GM19240 (cell line): ENCODE measurements at regions not wholly inside any gene's neighbourhood (a gene's known extent, or its start where the extent isn't known, plus 50 kb on each side); places are given as distances from the start of the nearest gene placed in this dataset.

Source experiments
- DNase-seq: peaks from one replicate; pipeline ENCODE4 v3.0.0; 2011; ENCODE audit warnings: low spot score; ENCODE audit not compliant: insufficient read length

DNA sequence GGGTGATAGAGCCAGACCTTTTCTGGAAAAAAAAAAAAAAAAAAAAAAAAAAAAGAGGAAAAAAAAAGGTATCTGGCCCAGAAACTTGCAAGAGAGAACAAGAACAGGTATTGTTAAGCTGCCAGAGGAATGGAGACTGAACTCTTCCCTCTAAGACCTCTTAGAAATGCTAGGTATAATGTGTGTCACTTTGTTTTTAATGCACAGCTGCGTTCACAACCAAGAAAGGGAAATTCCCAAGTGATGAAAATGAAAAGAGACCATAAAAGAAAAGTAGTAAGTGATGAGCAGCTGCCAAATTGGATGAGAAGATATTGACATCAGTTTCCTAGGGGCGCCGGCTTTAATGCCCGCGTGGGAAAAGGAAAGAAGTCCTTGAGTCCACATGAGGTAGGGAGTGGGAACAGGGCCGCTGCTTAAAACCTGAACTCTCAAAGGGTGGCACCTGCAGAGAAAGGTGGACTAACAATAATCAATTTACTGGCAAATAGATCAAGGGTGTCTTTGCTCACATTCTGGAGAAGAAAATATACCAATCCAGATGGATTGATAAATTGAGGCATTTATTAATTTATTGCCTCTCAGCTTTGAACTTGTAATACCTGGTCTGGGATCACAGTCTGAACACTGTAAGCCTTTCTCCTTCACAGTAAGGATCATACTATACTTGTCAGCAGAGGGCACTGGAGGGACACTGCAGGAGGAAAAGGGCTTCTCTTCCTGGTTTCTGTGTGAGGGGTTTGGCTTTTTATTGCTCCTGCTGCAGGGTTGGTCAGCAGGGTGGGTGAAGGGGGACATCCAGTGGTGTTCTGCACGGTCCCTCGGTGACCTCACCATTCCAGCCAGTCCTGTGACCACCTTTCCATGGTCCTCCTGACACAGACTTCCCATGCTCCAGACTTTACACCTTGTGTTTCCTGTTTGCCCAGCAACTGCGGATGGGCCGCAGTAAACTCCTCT lies 131.6 kb downstream of the AQP9 start:
- DNase-seq, result peak; percentile 6

DNA sequence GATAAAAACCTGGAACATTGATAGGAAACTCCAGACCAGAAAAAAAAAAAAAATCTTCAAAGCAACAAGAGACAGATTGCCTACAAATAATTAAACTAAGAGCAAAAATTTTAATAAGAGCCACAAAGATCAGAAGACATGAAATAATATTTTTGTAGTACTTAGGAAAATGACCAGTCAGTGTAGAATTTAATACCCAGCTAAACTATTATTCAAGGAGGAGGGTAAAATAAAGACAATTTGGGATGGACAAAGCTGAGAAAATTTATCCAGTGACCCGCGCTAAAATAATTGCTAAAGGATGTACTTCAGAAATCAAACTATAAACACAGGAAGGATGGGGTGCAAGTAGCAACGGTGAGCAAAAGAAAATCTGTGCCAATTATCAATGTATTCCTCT lies 133.2 kb downstream of the AQP9 start:
- DNase-seq, result no peak

DNA sequence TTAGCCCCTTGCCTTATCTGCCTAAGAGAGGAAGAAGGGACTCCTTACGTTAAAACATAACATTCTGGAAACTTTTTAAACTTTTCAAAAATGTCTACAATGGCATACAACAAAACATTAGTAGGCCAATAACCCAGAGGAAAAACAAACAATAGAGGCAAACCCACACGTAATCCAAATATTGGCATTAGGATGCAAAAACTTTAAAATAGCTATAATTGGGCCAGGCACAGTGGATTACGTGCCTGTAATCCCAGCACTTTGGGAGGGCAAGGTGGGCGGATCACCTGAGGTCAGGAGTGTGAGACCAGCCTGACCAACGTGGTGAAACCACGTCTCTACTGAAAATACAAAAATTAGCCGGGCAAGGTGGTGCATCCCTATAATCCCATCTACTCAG lies 134.9 kb downstream of the AQP9 start:
- DNase-seq, result no peak

DNA sequence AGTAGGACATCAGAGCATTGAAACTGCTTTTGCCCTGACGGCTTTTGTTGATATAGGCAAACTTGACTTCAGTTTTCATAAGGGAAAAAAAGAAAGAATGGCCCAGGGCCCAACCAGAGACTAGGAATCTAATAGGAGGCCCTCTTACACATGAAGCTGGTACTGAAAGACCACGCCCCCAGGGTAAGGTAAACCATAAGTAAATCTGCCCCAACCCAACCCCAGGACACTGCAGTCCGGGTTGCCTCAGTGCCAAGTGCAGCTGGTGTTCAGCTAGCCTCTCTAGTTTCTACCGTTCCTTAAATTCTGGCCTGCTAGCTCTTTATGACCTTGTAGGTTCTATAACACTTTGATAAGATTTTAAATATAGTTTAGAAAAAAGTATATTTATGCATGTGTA lies 136.7 kb downstream of the AQP9 start:
- no peak for DNase-seq

DNA sequence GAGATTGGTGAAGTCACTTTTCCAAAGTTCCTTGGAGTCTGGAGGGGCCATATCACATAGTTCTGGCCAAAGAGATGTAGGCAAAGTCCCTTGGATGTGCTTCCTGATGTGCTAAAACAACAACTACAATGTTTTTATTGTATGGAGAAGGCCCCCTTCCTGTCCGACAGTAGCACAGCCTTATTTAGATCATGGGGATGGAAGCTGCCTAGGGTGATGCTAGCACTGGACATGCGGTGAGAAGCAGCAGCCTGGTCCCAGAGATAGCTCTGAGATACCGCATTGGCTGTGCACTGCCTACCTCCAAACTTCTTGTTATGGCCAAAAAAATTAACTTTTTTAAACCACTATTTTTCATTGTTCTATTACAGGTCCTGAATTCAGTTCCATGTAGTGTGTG lies 137.6 kb downstream of the AQP9 start:
- no peak for DNase-seq

DNA sequence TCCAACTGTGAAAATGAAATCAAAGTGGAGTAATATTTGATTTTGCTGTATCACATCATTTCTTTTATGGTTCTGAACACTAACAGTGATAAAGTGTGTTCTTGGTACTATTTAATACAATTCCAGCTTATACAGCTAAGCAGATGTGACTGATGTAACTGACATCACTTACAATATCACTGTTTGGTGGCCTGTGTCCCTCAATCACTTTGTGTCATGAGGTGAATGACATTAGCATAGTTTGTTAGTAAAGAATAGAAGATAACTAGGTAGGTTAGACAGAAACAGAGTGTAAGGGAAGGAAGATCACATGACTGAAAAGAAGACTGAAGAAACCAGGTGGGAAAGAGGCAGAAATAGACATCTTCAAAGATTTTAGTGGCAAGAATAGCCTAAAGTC lies 138.7 kb downstream of the AQP9 start:
- DNase-seq, result no peak

DNA sequence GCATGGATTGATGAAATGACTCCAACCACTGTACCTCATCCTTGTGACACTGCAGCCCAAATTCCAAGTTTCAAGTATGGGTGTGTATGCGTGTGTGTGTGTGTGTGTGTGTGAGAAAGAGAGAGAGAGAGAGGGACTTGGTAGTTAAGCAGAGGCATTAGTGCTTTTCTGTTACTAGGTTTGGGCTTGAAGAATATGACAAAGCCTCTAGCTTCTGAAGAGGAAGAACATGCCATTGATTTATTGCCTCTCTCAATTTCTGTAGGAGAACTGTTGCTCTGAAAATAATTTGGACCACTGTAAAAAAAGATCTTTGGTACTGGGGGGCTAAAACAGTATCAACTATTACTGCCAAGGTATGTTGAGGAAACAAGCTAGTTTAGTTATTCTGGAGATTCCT lies 139.2 kb downstream of the AQP9 start:
- no peak for DNase-seq

DNA sequence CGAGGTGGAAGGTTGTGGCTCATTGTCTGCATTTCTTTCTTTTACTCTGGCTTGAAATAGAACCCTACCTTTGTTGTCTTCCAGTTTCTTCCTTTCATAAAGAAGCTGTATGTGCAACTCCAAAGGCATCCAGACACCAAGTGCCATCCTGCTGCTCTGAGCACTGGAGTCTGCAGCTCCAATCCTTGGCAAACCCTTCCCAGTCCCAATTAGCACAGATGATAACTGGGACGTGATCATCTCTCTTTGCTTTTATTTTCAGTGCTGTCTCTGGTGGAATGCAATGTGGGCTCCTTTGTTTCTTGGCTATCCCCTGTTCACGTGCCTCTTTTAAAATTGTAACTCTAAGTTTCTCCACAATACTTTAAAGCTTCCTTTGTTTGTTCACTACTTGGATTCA lies 140.9 kb downstream of the AQP9 start:
- no peak for DNase-seq

DNA sequence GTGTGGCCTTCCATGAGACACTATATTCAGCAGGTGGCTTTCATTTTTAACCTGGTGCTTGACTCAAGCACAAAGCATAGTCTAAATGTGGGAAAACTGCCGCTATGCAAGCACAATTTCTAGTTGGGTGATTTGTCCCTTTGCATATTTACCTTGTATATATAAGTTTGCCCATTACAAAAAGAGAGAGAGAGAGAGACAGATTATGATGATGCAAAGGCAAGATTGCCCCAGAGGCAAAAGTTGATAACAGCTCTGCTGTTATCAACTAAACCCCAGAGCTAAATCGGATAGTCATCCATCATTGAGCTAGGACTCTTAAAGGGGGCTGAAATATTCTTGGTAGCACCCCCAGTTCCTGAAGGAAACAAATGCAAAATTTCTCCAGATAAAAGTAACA lies 141.5 kb downstream of the AQP9 start:
- no peak for DNase-seq

DNA sequence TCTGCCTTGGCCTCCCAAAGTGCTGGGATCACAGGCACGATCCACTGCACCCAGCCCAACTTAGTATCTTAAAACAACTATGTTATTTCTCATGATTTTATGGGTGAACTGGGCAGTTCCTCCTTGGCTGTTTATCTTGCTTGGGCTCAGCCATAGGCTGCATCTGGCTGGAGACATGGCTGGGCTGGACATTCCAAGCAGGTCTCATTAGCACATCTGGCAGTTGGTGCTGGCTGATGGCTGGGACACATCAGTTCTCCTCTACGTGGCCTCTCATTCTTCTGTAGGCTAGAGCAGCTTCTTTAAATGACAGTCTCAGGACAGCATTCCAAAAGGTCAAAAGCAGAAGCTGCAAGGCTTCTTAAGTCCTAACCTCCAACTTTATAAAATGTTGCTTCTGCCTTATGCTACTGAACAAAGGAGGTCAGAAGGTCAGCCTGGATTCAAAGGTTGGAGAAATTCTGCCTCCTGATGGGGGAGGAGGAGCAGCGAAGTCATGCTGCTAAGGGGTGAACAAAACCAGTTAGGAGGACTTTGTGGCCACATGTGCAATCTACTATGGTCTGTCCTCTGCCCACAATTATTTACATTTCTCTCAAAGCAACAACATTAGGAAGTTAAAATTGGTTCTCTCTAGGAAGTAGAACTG lies 144.0 kb downstream of the AQP9 start:
- no peak for DNase-seq

DNA sequence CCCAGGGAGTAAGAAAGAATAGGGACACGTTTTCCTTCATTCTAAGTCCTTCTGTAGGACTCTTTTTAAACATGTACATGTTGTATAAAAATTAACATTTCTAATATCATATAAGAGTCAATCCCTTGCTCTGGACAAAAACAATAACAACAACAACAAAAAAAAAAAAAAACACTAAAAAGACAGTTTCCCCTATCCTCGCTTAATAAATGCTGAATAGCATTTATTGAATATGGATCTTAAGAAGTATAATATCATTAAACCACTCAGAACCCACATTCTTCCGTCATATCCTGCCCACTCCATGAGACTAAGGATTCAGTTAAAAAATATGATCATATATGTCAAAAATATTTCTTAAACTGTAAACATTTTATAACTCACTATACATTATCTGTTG lies 145.1 kb downstream of the AQP9 start:
- DNase-seq, result no peak

DNA sequence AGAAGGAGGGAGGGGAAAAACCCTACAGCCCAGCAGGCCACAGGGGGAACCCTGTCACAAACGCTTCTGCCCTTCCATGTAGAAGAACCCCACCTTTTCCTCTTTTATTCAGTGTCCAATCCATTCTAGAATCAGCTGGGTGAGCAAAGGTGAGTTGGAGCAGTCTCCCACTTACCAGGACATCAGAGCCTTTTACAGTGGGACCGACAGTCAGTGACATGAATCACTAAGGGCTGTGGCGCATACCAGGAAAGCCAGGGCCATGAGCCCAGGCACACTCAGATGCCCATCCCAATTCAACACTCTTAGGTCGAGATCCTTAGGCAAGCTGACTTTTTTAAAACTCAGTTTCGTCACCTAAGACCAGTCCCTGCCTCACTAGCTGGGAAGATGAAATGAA lies 146.1 kb downstream of the AQP9 start:
- DNase-seq, result no peak

DNA sequence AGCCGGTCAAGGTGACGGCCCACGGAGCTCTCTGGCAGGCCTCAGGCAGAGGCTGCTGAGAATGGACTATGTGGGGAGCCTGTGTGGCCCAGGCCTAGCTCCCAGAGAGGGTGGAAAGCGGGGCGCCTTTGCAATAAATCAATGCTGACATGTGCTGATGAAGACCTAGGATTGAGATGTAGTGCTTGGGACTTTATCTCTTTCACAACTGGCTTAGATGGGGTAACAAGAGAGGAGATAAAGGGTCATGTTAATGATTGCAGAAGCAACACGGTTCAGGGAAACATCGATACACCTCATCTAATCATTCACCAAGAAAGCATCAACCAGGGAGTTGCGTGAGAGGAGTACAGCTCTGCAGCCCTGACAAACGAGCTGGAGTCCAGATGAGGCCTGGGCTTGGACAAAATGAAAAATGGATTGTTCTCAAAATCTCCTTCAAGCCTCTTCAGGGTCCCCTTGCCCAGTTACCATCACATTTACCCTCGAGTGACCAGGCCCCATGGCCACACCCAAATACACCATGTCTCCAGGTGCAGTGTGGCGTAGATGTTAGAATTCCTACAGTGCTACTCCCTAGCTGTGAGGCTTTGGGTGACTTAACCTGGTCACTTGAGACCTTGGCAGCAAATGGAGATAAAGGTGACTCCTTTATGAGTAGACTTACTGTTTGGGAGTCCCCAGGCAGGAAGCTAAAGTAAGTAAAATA lies 146.4 kb upstream of the LIPC start:
- DNase-seq, result no peak

DNA sequence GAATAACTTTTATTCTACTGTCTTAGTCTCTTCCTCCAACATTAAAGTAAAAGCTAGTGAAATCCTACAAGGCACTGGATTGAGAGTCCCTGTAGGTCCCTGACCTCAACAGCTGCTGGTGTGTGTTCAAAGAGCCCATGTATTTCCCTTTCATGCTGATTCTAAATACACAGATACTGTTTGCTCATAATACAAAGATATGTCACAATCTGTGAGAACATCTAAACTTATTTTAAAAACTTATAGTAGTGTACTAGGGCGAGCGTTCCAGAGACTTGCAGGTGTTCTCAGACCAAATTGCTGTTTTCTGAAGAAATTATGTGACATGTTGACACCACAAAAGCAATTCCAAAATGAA lies 145.9 kb upstream of the LIPC start:
- DNase-seq, result no peak

DNA sequence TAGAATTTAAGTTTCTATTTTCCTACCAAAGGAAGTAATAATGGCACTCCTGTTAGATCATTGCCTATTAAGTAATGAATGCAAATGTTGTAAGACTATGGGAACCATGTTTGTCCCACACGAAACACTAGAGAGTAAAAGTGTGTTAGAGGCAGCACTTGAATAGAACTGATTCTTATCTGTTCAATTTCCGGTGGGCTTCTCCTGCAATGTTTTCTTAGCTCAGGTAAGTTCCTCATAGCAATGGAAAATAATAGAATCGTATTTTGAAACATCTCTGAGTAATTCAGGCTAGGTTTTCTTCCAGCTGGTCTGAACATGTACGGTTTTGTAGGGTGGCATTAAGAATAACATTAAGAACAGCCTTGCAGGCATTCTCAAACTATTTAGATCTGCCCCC lies 145.3 kb upstream of the LIPC start:
- DNase-seq, result no peak

DNA sequence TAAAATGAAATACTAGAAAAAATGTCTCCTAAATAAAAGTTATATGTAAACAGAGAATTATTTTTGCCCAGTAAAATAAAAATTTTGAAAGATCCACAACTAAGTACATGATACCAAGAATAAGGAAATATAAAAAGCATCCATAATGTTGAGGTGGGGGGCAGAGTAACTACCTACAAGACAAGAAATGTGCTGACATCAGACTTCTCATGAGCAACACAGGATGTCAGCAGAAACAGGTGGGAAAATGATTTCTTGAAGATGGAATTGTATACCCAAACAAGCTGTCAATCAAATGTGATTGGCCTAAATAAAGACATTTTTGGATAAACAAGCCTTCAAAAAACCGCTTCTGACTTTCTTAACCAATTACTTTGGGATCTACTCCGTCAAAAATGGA lies 143.9 kb upstream of the LIPC start:
- no peak for DNase-seq

DNA sequence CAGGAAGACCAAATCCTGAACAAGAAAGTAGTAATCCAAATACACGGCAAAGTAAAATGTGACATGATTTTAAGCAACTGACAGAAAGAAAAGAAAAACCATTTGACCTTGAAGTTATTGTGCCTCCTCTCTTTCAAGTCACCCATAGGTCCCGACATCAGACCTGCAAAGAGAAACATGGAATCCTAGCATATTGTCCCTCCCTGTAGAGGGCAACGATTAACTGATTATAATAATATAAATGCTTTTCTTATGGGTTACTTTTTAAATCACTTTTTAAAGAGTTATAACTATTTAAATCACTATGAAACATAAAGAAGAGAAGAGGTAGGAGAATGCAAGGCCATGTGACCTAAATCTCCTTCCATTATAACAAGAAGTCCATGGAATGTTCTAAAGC lies 143.2 kb upstream of the LIPC start:
- no peak for DNase-seq

DNA sequence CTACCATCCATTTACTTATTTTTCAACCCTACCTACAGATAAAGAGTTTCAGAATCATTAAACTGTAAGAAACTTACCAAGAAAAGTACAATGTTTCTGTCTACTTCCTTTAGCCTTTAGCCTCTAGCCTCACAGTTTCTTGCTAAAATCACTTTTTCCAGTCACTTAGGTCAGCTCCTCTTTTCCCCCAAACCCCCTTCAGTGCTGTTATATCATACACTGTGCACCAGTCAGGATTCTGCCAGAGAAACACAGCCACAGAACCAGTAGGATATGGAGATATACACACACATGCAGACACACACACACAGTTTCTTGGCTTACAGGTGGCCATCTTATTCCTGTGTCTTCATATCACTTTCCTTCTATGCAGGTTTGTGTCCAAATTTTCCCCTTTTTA lies 139.9 kb upstream of the LIPC start:
- DNase-seq, result no peak

DNA sequence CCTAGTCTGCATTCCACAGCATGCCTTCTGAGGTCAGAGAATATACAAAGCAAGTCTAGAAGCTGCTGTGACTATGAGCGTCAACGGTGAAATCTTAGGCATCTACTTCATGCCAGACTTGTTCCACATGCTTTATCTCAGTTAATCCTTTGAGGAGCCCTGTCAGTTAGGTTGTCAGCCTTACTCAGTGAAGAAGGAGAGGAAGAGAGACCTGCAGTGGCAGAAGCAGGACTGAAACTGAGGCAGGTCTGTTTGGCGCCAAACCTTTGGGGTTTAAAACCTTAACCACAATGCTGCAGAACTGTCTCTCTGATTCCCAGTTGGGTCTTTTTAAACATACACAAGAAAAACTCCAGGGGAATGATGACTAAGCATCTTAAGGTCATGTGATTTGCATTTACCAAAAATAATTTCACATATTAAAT lies 139.0 kb upstream of the LIPC start:
- DNase-seq, result no peak

DNA sequence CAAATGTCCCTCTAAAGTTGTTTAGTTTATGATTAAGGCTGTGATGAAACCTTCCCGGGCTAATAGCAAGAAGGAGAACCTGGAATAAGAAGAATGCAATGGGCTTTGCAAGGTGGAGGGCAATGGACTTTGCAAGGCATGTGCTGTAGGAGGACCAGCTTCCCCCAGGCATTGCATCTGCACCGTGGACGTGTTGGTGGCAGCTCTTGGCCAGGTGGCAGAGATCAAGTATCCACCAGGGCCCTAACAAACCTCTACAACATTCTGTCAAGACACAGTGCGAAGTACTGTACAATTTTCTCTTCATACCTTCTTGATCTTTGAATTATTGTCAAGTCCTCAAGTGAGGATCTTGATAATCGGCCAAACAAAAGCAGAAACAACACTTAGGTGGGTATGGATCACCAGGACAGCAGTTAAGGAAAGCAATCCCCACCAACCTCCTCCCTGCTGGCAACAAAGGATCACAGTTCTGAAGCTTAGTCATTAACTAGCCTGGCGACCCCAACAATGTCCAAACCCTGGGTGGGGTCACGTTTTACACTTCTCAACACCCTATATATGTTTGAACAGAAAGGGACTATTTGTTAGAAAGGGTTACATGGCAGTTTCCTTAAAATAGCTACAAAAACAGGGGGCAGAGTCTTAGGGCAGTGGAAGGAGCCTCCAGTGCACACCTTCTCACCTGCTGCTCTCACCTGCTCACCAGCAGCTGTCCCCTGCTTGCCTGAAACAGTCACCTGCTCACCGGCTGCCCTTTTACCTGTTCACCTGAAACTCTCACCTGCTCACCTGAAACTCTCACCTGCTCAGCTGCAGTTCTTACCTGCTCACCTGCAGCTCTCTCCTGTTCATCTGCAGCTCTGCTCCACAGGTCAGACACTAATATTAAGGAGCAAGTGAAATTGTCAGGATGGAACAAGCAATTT lies 137.9 kb upstream of the LIPC start:
- no peak for DNase-seq

DNA sequence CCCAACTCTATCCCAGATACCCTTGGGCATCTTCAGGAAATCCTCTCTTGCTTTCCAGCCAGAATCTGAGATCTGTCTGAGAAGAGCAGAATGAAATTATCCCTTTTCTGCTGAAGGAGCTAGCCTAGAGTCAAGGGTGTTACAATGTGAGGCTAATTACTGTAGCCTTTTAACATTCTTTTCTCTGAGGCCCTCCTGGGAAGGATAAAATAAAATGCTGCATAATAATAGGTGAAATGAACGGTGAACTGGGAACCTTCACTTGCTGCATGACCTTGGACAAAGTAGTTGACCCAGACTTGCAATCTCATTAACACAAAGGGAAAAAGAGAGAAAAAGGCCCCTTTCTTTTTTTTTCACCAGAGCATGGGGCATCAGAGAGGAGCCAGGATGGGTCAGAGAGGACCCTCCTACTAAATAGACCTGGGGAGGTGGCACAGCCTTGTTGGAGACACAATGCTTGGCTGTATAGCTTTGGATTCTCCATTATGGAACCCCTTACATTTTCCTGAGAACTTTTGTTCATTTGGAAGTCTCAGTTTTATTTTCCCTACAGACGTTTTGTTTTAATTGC lies 137.0 kb upstream of the LIPC start:
- no peak for DNase-seq
